ENCODE measurements at regions not wholly inside any gene's neighbourhood (a gene's known extent, or its start where the extent isn't known, plus 50 kb on each side); places are given as distances from the start of the nearest gene placed in this dataset.
A peak's percentile ranks its signal among the peaks of the same experiment; 100 is the strongest.

- TF ChIP-seq CEBPZ (IDR thresholded peaks at IDR 0.05; ENCODE audit: low read depth, low read length) (no peak), NFIC (IDR thresholded peaks at IDR 0.05; ENCODE audit: low read depth, low read length) (no peak), MAX (IDR thresholded peaks at IDR 0.05; ENCODE audit: low read depth, low read length) (no peak), TAF1 (IDR thresholded peaks at IDR 0.05; ENCODE audit: borderline replicate concordance, low read depth, low read length) (no peak), TARDBP (IDR thresholded peaks at IDR 0.05; ENCODE audit: borderline replicate concordance) (no peak)
Measured at GRCh38 chr2:120477831-120478481, 132.0 kb downstream of the INHBB start (continued).

GRCh38 chr2:120480346-120480902 is 134.5 kb downstream of the INHBB start:
- POLR2A ChIA-PET: no interaction called here
- DNase-seq (ENCODE audit: low read depth, low spot score) (no peak), FAIRE-seq (no peak), ATAC-seq (no peak)
- Histone ChIP-seq H2AFZ (ENCODE audit: control insufficient read depth, low read depth, low read length) (no peak overlapping the region), H3K4me1 (ENCODE audit: control insufficient read depth, insufficient read depth, low read length) (no peaks in the 10 kb centered on the region), H3K4me3 (no peak overlapping the region), H3K9ac (ENCODE audit: control insufficient read depth, insufficient read depth, low read length) (no peak overlapping the region), H4K20me1 (ENCODE audit: control insufficient read depth, insufficient read depth) (no peaks in the 10 kb centered on the region), H3K27me3 (replicated peaks in 1 of 2; ENCODE audit: control insufficient read depth in 2 of 2, insufficient read depth in 2 of 2, low read length in 1 of 2) (peaks cover 0 to 2% of the 10 kb centered on the region in 2 experiments; a peak in 1 of 4 replicates), H3K4me2 (ENCODE audit: control insufficient read depth, insufficient read depth) (no peak overlapping the region), H3K36me3 (ENCODE audit: control insufficient read depth in 2 of 2, insufficient read depth in 2 of 2, low read length in 1 of 2) (no peaks in the 10 kb centered on the region), H3K9me3 (replicated peaks; ENCODE audit: control insufficient read depth, insufficient read depth, low read length) (no peaks in the 10 kb centered on the region), H3K27ac (ENCODE audit: control insufficient read depth, insufficient read depth) (no peak overlapping the region), H3K79me2 (ENCODE audit: control insufficient read depth, insufficient read depth, low read length) (no peaks in the 10 kb centered on the region)
- CTCF ChIA-PET: no interaction called here
- intact Hi-C loops (cut with micrococcal nuclease; ENCODE audit: unreplicated experiment) (no loop called here), in situ Hi-C loops (cut with MboI) (no loop called here)
- RAD21 ChIA-PET (ENCODE audit: unreplicated experiment): no interaction called here
- BruUV-seq (replicated peaks): no TSS peak
- TF ChIP-seq TAF1 (IDR thresholded peaks at IDR 0.05; ENCODE audit: borderline replicate concordance, low read depth, low read length) (no peak), PBX3 (IDR thresholded peaks at IDR 0.05; ENCODE audit: insufficient replicate concordance, low read depth, low read length) (peak; percentile 6)
- SMC1A ChIA-PET (ENCODE audit: uncharacterized antibody, unreplicated experiment): no interaction called here
- 30% methylated on average over 9 of the region's 9 CpGs for WGBS (ENCODE audit: insufficient coverage, insufficient replicate concordance, low lambda C conversion rate, missing lambda C conversion rate)

Data from GM12878 (cell line).